DMS114 treated with DMSO at 0.1 percent for 48 hours (cell line): ENCODE measurements at regions not wholly inside any gene's neighbourhood (a gene's known extent, or its start where the extent isn't known, plus 50 kb on each side); places are given as distances from the start of the nearest gene placed in this dataset.

Experiments
- DNase-seq: peaks from one replicate; lab custom pipeline; 2025; ENCODE audit not compliant: unreplicated experiment; lab: John Stamatoyannopoulos, UW

- DNase-seq = no peak
Observed at GRCh38 chr3:82311901-82312300, 550.5 kb upstream of the GBE1 start.

DNA sequence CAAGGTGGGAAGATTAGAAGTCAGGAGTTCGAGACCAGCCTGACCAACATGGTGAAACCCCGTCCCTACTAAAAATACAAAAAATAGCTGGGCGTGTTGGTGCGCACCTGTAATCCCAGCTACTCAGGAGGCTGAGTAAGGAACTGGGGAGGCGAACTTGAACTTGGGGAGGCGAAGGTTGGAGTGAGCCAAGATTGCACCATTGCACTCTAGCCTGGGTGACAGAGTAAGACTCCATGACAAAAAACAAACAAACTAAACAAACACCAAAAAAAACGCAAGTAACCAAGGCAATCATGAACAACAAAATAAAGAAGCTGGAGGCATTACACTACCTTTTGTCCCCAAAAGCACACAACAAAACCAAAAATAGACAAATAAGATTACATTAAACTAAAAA lies 547.3 kb upstream of the GBE1 start:
- no peak for DNase-seq

- DNase-seq = no peak
Observed at GRCh38 chr3:82306189-82306588, 544.7 kb upstream of the GBE1 start.

DNA sequence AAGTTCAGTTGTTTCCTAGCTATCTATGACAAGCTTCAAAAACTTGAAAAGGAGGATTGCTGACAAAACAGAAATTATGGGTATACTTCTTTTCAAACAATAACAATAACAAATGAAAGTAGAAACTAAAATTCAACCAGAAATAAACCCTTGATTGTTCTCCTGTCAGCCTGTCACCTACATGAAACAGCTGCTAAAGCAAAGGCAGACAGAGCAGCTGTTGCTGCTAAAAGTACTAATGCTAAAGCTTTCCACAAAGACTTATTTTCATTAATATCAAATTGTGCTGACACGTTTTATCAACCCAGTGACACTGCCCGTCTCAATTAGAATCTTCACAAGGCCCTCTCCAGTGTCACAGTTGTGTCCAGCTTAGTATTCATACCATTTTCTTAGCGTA lies 533.2 kb upstream of the GBE1 start:
- DNase-seq = no peak

- DNase-seq = no peak
Observed at GRCh38 chr3:82293867-82294266, 532.4 kb upstream of the GBE1 start.

DNA sequence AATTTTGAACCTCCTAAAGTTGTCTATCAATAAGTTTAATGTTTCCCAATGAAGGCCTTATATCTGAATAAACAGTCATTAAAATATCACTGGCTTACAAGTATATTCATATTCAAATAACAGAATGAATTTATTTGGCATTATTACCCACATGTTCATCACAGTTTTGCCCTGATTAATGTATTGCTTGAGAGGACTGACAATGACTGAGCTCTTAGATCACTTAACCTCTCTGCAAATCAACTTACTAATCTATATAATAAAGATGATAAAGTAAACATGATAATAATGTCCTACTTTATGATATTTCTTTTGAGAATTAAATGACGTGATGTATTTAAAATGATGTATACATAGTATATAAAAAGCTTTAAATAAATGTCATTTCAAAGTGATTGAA lies 532.0 kb upstream of the GBE1 start:
- no peak for DNase-seq

DNA sequence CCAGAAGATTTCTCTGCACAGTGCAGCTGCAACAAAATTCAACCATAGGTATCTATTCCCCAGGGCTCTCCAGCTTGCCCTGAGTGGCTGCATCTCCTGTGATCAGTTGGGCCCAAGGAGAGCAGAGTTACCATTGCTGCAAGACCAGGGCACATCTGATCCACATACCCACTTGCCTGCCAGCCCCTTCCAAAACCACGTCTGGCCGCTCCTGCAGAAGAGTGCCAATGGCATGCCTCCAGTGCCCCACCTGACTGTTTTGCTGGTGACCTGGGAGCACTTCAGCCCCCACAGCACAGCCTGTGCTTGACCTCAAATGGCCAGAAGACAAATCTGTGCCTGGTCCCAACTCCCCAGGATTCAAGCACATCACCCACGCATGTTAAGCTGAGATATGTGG lies 526.1 kb upstream of the GBE1 start:
- no peak for DNase-seq

DNA sequence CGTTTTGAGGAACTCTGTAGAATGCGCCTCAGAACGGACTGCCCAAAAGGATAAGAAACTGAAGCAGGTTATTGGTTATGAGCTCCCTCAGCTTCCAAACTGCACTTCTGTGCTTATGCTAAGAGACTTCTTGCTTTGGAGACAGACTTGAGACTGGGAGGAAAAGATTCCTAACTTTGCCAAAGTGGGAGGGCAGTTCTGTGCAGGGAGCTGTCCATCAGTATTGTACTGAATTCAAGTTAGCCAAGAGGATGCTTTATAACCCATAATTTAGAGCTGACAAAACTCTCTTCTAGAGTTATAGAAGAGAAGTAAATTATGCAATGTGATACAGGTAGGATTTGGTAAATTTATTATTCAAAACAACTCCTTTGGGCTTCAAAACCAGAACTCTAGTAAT lies 519.8 kb upstream of the GBE1 start:
- DNase-seq = no peak

DNA sequence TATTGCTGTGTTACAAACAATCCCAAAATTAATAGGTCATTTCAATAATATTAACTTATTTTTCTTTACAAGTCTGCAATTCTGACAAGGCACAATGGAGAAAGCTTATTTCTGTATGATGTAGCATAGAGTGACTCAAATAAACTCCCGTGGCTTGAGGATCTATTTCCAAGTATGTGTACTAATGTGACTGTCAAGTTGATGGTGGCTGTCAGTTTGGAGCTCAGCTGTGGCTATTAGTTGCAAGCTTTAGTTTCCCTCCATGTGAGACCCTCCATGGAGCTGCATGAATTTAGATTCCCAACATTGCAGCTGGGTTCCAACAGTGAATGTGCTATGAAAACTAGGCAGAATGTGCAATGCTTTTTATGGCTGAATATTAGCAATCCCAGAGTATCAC lies 515.5 kb upstream of the GBE1 start:
- DNase-seq = no peak

DNA sequence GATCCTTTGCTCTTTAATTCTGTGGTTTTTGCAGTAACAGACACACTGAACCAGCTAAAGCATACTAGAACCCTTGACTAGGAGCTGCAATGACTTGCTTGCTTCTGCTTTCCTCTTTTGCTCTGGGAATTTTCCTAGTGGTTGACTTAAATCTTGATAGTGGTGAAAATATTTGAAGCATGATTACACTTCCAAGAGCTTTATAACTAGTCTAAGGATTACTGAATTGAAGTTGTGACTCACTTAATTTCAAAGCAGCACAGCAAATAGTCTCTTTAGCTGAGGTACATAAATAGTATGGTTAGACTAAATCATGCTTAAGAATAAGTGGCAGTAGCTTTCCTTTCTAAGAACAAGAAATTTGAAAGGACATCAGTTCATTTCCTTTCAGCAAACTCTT lies 513.5 kb upstream of the GBE1 start:
- no peak for DNase-seq

DNA sequence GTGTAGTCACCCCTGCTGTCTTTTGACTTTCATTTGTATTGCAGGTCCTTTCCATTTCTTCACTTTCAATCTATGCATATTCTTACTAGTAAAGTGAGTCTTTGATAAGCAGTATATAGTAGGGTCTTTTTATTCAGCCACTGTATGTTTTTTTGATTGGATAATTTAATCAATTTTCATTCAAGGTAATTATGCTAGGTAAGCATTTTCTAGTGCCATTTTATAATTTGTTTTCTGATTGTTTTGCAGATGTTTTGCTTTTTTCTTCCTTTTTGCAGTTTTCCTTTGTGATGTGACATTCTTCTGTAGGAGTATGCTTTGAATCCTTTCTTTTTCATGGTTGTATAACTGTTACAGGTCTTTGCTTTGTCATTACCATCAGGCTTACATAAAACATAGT lies 504.3 kb upstream of the GBE1 start:
- DNase-seq = no peak

DNA sequence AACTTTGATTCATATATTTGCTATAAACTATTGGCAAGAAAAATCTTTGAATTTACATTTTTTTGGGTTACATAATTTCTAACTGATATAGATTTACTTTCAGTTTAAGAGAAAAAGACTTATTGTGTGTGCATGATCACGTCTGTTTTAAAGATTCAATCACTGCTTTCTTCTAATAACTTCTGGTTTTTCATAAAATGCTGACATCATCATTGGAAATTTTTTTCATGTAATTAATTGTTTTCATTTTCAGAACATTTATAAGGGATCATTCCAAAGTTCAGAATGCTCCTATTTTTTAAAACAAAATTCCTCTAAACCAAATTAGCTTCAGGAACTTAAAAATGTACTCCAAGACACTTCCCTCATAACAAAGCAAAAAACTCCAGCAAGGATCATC lies 500.7 kb upstream of the GBE1 start:
- DNase-seq = no peak

- no peak for DNase-seq
Observed at GRCh38 chr3:82261637-82262036, 500.2 kb upstream of the GBE1 start.

DNA sequence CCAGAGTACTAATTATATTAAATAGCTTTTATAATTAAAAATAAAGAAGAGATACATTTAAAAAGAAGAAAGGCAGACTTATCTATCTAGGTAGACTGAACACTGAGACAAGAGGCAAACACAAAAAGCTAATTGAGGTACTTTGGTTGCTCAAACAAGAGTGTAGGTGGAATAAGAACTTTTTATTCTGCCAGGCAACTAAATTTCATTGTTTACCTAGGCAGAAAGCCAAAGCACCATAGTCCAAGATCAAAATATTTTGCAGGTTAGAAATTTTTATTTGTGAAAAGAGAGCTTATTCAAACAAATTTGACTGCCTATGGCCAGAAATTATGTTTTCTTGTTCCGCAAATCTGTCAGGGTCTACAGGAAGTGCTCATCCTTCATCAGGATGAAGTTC lies 499.6 kb upstream of the GBE1 start:
- DNase-seq = no peak

DNA sequence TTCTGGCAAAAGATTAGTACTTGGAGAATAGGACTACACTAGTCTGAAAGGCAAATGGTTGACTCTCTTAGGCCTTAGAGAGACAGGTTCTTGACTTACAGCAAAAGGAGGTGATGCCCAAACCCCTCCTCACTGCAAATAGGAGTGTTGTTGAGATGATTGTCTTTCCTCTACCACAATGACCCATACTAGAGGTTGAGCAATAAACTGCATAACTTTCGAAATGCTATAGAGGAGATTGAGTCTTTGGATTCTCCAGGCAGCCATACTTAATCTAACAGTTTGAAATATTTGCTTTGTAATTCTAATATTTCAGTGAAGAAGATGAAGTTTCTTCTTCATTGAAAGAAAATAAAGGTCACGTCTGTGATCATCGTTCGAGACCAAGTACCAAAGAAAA lies 498.5 kb upstream of the GBE1 start:
- no peak for DNase-seq

DNA sequence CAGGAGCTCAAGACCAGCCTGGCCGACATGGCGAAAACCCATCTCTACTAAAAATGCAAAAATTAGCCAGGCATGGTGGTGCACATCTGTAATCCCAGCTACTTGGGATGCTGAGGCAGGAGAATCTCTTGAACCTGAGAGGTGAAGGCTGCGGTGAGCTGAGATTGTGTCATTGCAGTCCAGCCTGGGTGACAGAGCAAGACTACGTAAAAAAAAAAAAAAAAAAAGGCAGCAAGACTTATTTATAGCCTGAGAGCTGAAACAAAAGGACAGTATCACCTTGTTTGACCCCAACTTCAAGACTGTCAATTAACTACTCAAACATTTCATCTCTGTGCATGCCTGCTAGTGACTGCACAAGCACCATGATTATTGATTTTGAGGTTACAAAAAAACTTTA lies 478.9 kb upstream of the GBE1 start:
- no peak for DNase-seq

GRCh38 chr3:82236257-82236656 lies 474.8 kb upstream of the GBE1 start:
- DNase-seq = no peak

GRCh38 chr3:82229397-82229796 lies 468.0 kb upstream of the GBE1 start:
- no peak for DNase-seq

GRCh38 chr3:82224661-82225060 lies 463.2 kb upstream of the GBE1 start:
- DNase-seq = no peak

DNA sequence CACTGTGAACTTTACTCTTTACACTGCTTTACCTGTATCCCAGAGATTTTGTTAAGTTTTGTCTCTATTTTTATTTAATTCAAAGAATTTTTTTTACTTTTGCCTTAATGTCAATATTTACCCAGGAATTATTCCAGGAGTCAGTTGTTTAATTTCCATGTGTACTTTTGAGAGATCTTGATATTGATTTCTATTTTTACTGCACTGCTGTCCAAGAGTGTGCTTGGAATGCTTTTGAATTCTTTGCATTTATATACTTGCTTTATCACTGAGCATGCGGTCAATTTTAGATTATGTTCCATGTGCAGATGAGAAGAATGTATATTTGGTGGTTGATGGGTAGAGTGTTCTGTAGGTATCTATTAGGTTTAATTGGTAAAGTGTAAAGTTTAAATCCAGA lies 461.0 kb upstream of the GBE1 start:
- DNase-seq = no peak

DNA sequence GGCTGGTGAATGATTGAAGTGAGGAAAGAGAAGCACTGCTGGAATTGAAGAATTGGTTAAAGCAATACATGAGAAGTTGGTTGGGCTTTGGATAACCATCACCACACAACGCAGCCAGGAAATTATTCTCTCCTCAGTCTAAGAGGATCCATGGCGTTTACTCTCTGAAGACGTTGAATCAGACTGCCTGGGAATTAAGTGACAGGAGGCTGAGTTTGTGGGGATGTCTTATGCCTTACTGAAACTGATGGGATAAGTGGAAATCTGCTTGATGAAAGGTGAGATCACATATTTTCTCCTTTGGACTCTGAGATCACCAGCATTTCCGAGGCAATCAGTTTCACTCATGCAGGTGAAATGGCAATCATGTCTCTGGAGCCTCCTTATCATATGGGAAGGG lies 456.1 kb upstream of the GBE1 start:
- DNase-seq = no peak

GRCh38 chr3:82208002-82208710 lies 446.7 kb upstream of the GBE1 start:
- no peak for DNase-seq

DNA sequence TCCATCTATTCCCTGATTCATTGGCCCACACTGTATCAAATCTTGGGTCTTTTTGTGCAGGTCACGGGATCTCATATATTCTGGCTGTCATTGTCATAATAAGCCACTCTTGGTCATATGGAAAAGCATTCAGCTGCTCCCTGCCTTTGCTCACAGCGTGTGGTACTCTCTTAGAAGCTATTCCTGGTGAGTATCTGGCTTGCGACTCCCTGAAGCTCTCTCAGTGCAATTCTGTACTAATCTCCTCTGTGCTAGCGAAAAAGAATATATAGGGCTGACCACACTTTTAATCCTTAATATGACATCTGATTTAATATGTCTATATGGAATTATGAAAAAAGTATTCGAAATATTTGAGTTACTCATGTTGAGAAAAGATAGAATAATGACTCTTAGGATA lies 440.8 kb upstream of the GBE1 start:
- no peak for DNase-seq

DNA sequence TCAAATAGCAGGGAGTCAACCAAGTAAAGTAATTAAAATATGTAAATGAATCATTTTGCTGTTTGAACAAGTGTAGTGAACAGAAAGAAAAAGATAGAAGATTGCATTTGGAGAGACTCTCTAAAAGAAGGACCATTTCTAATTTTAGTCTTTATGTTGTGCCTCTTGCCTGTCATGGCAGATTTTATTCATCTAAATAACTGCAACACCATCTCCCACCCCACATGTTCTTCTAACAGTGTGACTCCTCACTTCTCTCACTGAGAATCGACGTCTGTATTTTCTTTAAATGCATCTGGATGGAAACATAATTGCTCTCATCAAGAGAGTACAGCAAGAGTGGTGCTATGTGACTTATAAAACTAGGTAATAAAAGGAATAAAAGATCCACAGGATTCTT lies 439.9 kb upstream of the GBE1 start:
- no peak for DNase-seq
